NCI-H226 (cell line): ENCODE measurements at regions not wholly inside any gene's neighbourhood (a gene's known extent, or its start where the extent isn't known, plus 50 kb on each side); places are given as distances from the start of the nearest gene placed in this dataset.
"Not testable (repeated sequence)": the region's sequence is repeated elsewhere in the genome, so short reads cannot be mapped to it uniquely, and the experiment has no call there.

Experiments
- DNase-seq: peaks from one replicate; pipeline ENCODE4 v3.0.0-alpha.2; 2015

DNA sequence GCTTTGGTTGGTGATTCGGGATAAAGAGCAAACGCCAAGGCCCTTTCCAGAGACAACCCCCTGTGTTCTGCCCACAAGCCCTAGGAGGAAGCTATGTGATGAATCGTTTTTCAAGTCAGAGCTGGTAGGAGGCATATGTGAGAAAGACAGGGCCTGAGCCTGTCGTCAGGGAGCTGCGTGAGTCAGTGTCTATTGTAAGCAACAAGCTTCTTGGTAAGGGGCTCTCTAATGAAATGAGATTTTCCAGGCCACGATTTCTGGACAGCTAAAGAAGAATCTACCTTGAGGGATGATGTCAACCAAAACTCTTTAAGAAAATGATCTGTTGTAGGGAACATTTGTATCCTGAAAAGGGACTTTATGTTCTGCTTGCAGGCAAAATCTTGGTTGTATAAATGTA is 318.9 kb upstream of the IL12A start:
- DNase-seq = no peak

DNA sequence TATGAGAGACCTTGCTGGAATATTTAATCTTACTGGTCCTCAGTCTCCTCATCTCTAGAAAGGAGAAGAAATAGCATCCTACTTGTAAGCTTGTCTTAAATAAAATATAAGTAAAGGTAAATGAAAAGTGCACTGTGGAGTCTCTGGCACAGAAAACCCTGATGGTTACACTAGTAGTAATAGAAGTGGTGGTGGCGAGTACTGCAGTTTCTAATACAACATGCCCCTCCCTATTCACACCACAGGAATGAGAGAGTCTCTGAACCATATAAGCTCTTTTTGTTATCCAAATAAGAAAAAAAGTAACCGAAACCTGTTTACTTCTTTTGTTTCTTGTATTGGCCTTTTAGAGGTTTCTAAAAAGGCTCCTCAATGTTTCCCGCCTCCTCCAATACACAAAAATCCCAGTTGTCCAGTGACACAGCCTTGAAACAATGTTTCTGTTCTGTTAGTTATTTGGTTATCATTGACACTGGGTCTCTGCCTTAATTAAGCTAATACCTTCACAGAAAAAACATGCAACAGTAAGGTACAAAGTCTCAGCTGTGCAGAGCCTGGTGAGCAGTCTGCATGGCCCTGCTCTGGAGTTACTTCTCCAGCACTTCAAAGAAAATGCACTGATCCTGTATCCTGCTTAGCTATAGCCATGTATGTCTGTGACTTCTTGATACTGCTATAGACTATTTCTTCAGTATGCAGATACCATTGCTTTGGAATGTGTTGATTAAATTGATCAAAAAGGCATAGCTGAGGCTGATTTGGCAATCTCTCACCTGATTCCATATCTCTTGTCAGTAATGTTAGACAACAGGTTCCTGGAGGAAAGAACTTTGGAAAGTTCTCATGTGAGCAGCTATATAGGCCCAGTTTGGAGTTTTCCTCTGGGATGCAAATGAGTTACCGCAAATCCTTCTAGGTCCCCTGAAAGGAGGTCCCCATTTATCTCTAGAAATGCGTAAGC is 315.6 kb upstream of the IL12A start:
- no peak for DNase-seq

DNA sequence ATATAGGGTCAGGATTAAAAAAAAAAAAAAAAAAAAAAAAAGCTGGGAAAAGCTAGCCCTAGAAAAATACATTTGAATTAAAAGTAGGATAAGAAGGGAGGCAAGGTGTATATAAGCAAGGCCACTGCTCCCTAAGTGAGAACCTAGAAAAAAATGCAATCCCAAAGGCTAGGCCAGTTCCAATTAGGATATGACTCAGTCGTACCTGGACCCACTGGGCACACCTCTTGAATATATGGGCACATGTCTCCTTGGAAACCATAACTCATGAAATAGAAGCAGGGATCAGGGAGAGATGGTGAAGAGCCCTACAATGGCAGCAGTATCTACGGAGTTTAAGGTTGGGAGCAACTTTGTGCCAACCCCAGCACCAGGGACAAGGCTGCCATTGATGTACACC is 314.1 kb upstream of the IL12A start:
- DNase-seq = no peak

DNA sequence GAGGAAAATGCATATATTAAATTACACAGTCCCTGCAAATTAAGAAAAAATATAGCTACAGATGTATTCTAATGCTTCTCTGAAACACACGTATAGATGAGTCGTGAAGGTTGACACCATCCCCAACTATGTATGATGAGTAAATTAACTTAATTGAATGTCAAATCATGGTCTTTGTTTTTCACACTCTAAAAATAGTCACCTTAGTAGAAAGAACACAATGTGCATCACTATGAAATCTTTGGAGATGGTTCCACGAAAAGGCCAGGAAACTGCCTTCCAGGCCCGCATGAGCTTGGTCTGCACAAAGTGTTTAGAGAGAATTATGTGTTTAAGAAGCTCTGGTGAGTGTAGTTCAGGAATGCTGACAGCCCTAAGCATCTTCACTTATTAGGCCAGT is 313.4 kb upstream of the IL12A start:
- no peak for DNase-seq

DNA sequence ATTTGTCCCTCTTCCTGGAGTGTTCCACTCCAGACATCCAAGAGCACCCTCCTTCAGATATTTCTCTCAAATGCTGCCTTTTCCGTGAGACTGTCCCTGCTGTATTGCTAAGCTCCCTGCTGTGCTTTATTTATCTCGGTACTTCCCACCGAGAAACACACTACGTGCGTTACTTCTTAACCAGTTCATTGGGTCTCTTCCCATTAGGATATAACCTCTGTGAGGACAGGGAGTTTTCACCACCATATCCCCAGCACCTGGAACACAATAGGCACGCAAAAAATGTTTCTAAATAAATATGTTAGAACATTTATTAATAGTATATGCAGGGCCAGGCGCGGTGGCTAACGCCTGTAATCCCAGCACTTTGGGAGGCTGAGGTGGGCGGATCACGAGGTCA is 308.7 kb upstream of the IL12A start:
- no peak for DNase-seq

DNA sequence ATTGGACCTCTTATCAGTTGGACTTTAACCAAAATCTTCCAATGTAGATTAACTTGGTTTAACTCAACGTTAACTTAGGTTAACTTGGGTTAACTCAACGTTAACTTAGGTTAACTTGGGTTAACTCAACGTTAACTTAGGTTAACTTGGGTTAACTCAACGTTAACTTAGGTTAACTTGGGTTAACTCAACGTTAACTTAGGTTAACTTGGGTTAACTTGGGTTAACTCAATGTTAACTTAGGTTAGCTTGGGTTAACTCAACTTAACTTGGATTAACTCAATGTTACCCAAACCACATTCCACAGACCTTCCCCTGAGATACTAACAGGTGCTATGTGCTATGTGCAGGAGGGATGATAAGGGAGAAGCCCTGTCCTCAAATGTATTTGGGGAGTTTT is 306.9 kb upstream of the IL12A start:
- DNase-seq = not testable (repeated sequence)

DNA sequence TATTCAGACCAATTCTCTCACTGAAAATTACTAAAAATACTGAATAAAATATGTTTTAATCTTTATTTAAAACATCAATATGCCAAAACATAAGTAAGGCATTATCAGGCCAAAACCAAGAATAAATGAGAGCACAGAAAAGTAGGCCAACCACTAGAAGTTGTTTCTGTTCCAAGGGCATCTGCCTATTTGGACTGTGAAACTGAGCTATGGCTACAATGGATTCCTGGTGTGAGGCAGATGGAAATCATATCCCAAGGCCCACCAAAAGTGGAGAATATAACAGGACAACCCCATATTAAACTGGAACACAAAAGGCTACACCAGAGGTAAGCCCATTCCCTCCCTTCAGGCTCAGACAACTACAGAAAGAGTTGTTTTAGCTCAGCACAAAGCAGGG is 302.8 kb upstream of the IL12A start:
- DNase-seq = no peak

DNA sequence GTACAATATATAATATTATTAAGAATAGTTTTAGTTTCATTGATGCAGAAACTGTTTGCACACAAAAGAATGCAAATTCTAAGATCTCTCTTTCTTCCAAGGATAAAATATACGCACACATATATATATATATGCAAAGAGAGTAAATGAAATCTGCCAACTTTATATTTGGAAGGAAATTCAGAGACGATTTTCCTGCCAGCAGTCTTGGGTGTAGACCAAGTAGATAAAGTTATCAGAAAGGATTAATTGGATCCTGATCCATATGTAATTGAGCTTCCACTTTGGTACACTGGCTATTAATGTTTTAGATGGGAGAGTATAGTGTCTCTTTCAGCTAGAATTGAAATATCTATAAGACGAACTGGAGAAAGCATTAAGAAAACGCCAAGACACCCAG is 295.4 kb upstream of the IL12A start:
- DNase-seq = no peak

DNA sequence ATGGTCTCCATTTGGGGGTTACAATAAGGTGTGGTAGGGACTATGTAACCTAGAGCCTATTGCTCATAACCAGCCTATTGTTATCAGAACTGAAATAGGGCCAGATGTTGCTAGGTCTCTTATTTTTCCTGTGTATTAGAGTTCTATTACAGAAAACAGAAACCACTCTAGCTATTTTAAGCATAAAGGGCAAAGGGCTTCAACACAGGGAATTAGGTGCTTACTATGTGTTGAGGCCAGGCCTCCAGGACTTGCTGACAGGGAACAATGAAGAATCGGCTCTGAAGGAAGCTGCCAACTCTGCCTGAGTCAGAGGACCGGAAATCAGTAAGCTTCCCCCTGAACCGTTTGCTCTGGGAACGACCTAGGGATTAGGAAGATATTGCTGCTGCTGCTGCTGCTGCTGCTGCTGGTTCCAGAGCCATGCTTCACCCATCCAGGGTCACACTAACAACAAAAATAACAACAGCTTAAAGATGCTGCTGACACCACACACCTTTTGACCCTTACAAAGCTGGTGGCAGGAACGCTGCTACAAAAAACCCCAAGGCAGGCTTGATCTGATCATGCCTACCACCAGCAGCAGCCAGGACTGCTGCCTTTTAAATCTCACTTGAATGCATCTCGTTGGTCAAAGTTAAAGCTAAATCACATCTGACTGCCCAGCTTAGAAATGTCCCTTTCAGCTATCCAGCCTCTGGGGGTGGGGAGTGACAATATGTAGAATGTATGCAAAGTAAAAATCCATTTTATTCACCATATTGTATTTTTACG is 276.9 kb upstream of the IL12A start:
- DNase-seq = peak; percentile 88

DNA sequence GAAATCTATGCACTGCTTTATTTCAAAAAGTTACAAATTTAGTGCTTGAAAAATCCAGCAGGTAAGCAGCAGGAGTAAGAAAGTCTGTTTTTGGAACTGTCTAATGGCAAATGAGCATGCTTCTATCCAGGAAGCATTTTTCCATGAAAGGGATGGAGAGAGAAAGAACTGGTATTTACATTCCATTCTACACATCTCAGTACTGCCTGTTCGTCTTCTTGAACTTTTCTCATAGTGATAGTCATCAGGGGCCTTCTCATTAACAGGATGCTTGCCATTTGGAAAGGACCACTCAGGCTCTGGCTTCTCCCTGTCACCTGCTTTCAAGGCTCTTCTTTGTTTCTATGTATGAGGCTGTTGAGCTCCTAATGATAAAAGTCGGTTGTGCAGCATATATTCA is 267.3 kb upstream of the IL12A start:
- DNase-seq = no peak

DNA sequence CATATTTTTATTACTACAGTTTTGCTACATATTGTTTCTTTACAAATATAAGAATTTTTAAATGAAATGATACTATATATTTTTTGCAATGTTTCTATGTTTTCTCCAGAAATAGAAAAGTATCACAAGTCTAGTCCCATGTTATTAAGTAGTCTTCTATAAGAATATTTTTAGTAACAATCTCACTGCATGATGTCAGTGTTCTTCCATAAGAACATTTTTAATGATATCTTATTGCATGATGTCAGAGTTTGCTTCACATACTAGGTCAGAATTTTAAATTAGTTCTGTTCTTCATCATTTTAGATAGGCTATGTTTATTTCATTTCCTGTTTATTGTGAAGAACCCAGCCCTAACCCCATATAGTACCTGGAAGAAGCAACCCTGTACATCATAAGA is 265.3 kb upstream of the IL12A start:
- DNase-seq = no peak

DNA sequence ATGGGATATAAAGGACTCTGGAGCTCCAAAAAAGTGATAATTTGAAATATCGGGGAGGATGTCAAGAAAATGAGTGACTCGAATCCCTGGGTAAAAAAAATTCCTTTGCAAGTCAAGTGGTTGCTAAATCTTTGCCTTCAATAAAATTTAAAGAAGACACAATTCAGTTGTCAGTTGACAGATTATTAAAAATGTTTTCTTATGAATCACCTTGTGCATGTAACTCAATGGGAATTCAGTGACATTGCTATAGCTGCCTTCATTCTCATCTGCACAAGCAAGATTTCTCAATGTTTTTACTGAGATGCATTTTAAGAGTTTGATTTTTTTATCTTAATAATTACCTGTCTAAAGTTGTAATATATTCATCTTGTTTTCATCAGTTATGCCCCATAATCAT is 264.0 kb upstream of the IL12A start:
- DNase-seq = peak; percentile 34

DNA sequence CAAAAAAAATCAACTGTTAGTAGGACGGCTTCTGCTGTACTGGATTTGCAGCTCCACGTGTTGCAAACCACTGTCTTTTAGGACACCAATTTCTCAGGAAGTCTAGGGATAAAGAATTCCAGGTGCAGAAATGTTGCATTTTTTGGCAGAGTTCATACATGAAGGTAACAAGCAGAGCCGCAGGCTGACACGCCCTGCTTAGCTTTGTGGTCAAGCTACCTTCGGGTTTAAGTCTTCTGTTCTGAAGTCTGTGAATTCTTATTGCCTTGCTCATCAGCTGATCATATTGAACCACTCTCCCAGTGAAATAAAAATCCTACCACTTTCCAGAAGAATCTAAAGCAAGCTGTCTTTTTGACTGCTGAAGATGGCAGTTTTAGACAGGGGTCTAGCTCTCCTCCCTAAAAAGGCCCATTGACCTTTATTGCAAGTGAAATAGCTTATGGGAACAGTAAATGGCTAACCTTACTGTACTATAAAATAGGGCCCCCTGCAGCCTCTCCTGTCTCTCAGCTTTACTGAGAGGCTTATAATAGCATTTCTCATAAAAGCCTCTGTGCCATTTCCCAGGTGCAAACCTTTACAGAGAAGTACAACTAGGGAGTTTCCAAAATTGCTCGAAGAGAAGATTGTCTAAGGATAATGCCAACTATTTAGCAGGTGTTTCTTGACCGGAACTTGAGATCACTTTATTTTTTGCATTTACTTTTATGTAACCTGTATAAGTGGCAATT is 262.2 kb upstream of the IL12A start:
- peak; percentile 86 for DNase-seq

DNA sequence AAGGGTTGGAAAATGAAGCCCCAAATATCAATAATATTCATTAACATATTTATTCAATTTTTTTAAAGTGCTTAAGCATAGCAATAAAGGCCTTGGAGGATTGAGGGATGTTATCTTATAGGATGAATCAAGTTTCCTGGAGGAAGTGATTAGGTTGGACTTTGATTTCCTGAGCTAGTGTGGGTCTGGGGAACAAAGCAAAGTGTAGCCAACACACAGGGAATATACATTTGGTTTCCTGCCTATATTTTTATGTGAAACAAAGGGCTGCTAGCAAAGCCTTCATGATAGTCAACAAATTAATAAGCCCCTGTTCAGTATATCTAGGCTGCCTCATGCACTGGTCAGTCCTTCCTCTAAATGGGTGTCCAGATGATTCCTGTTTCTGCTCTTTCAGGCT is 261.1 kb upstream of the IL12A start:
- no peak for DNase-seq

DNA sequence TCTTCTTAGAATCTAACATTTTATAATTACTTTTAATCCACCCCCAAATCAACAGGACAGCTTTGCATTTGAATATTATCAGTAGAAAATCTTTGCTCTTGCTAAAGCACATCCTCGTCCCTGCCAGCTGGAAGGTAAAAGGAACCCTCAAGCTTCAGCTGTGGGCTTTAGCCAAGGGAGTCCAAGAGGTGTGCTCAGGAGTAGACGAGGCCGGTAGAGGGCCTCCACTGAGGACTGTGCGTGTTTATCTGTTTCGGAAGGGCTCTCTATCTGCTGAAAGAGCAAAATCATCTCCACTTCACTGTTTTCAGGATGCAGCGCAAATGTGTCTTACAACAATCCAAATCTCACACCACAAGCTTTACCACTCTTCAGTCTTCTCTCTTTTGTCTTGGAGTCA is 257.4 kb upstream of the IL12A start:
- no peak for DNase-seq

DNA sequence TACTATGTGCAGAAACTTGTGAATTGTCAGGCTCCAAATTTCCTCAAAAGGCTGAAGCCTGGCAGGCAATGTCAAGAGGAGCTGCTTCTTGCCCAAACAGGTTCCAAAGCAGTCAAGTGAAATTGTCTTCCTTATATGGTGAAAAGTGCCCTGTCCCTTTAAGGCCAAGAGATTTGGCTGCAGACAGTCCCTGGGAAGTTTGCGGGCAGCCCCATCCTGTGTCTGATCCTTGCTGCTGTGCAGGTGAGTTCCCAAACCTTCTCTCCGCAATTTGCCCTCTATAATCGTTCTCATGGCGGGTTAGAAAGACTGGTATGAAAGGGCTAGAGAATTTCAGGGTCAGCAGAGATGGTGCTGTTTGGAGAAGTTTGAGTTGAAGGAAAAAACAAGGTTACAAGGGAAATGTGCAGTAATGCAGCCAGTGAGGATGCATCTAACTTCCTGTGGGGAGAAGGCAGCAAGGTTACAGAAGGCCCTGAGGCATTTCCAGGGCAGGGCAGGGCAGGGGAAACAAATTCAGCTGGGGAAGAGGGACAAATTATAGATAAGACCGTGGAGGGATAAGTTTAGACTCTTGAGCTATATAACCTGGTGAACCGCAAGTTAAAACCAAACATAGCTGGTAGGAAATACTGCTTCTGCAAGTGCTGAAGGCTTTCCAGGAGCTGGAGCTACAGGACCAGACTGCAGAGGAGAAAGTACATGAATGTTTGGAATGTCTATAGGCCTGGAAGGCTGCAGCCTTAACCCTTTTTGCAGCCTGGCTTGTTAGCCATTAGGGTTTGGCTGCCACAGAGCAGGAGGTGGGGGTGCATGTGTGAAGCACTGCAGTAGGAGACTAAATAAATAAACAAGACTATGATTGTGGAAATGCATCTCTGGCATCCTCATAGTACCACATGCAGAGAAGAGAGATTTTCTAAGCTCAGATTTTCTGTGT is 256.2 kb upstream of the IL12A start:
- peak; percentile 67 for DNase-seq

DNA sequence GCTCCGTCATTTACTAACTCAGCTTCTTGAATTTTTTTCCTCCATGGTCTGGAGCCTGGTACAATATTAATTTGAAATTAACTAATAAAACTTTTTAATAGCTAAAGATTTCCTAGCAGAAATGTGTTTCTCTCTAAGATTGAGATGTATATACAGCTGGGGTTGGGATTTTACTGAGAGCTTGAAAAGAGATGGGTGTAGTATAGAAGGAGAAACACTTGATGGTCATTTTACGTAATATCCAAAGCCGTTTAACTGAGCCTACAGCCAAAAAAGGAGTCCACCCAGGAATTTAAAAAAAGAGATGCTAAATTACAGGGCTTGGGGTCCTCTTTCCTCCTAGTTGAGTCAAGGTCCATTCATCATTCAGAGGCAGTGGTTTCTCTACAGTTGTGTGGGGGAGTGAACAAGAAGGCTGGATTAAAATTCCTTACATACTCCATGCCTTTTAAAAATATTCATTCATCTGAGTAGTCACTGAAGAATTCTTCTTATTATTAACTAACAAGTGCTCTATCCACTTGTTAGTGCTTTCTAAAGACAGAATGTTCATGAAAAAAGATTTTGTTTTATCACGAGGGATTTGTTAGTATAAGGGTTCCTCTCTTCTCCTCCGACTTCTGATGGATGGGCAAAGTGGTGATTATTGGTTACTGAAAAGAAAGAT is 255.3 kb upstream of the IL12A start:
- peak; percentile 89 for DNase-seq

DNA sequence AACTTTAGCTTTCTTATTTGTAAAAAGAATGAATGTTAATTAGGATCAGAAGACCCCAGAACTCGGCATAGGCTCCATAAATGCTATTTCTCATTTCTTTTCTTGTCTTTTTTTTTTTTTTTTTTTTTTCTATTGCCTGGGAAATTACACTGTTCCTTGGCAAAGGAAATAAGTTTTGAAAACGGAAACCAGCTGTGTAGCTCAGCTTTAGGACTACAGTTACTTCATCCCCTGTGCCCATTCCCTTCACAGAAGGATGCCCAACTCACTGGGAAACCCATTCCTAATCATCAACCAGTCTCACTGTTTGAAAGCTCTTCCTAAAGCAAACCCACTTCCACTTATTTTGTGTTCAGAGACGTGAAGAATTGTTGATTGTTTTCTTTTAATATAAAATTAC is 254.0 kb upstream of the IL12A start:
- no peak for DNase-seq

DNA sequence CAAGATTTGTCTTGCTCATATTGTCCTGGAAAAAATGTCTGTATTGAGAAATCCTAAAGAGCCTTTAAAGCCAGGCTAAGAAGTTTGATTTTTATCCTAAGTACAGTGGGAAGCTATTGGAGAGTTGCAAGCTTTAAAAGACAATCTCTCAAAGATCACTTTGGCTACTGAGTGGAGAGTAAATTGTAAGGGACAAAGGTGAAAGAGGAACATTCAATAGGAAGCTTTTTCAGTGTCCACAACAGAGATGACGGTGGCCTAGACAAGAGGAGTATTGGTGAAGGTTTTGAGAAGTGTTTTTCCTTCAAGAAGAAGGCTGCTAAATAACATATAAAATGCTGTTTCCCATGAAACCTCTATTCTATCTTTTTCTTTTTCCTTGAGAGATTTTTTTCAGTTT is 249.5 kb upstream of the IL12A start:
- DNase-seq = no peak

DNA sequence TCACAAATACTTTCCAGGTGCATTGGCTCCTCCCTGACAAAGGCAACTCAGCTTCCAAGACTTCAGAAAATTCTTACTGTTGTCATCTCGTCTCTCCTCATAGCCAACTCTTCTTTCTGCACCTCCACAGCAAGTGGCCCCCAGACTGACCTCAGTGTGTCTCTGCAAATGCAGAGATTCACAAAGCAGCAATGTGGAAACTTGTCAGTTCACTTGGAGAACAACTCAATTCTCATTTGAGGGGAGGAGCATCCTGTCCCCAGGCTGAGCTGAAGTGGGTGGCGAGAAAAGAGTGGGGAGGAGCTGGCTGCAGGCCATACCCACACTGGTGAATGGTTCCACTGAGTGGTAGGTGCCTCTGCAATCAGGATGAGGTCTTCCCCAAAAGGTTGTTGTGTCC is 248.7 kb upstream of the IL12A start:
- peak; percentile 39 for DNase-seq

DNA sequence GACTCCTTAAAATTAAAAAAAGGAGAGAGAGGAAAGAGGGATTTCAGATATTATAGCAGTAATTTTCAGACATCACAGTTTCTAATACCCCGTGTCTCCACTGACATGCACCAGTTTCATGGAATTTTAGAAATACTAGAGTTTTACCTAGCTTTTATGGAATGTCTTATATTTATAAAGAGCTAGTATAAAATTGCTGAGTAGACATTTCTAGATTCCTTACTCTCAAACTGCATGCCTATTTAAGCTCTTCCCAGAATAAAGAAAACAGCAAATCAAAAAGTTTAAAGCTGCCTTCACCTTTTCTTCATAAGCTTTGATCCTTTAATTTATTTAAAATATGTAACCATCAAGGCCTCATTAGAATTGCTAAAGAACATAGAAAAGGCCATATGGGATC is 247.4 kb upstream of the IL12A start:
- DNase-seq = no peak

DNA sequence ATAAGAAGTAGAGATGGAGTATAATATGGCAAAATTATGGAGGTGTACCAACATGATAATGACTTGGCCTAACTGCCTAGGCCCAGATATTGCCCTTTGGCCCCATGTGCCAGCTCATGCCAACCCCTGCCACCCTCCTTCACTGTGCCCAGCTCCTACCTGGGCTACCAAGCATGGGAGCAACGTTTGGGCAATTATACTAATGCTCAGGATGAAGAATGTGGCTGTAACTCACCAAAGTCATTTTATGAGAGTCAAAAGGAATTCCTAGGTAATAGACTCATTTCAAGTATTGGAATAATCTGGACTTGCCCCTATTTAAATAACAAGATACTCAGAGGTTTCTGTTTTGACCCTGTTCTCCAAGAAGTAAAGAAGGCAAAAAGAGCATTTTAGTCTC is 240.2 kb upstream of the IL12A start:
- DNase-seq = no peak
